Esophagus (tissue), 2 donors: ENCODE measurements at regions not wholly inside any gene's neighbourhood (a gene's known extent, or its start where the extent isn't known, plus 50 kb on each side); places are given as distances from the start of the nearest gene placed in this dataset.
"Not testable (repeated sequence)": the region's sequence is repeated elsewhere in the genome, so short reads cannot be mapped to it uniquely, and the experiment has no call there.

Experiments used
- H3K27ac ChIP-seq, 2 donors: one replicate each; pipeline ENCODE4 v1.5.1; 2013; ENCODE audit warnings: low read depth in 2 of 2, mild to moderate bottlenecking in 2 of 2, inconsistent platforms in 1 of 2, low read length in 1 of 2, moderate library complexity in 1 of 2
- H3K27me3 ChIP-seq, 2 donors: one replicate each; pipeline ENCODE4 v1.6.1; 2013; ENCODE audit warnings: low read length in 2 of 2, control low read depth in 1 of 2, mild to moderate bottlenecking in 1 of 2; ENCODE audit not compliant: insufficient read depth in 2 of 2, control insufficient read depth in 1 of 2
- H3K36me3 ChIP-seq, 2 donors: one replicate each; pipeline ENCODE4 v1.6.1; 2013; ENCODE audit warnings: low read length in 1 of 2; ENCODE audit not compliant: control insufficient read depth in 2 of 2, insufficient read depth in 2 of 2
- H3K4me1 ChIP-seq, 2 donors: one replicate each; pipeline ENCODE4 v1.6.1; 2013; ENCODE audit warnings: low read length in 1 of 2; ENCODE audit not compliant: control insufficient read depth in 2 of 2, insufficient read depth in 2 of 2
- H3K4me3 ChIP-seq, 2 donors: one replicate each; pipeline ENCODE4 v1.5.1; 2013; ENCODE audit warnings: low read length in 2 of 2, mild to moderate bottlenecking in 2 of 2, low read depth in 1 of 2, moderate library complexity in 1 of 2
- H3K9me3 ChIP-seq, 2 donors: one replicate each; pipeline ENCODE4 v1.6.1; 2013; ENCODE audit warnings: mild to moderate bottlenecking in 2 of 2, low read depth in 1 of 2, low read length in 1 of 2, moderate library complexity in 1 of 2; ENCODE audit not compliant: control insufficient read depth in 2 of 2, insufficient read depth in 1 of 2
- WGBS, 2 donors: extraction: QIAGEN DNeasy Blood & Tissue Kit; methylation state at CpG; one replicate each; pipeline ENCODE4 v1.1.7; 2013; 5-methylcytosine and 5-hydroxymethylcytosine counted together
- donor health status: healthy with polysubstance abuse.
- donor health status: Bipolar disorder and iron deficiency.

DNA sequence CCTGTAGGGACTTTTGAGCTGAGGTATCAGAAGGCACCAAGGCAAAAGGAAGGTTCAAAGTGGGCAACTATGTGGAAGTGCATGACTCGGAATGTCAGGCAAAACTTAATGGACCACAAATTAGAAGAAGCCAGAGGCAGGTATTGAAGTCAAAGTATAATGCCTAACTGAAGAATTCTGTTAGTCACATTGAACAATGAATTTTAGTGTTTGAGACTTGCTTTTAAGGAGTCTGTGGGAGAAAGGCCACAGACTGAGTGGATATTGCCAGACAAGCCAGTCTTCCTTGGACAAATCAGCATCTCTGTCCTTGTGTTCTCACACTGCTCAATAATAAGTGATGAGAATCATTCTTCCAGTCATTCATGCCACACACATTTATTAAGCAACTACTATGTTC is 498.9 kb downstream of the STK39 start:
- Histone ChIP-seq H3K9me3 (no peaks in the 10 kb centered on the region), H3K36me3 (no peaks in the 10 kb centered on the region), H3K4me1 (no peaks in the 10 kb centered on the region), H3K27me3 (no peaks in the 10 kb centered on the region), H3K27ac (no peak overlapping the region), H3K4me3 (no peak overlapping the region)
- WGBS, 2 donors: 96% methylated on average over 1 of the region's 1 CpG

- no peaks in the 10 kb centered on the region for H3K36me3 ChIP-seq
- H3K27me3 ChIP-seq: no peaks in the 10 kb centered on the region
- no peak overlapping the region for H3K27ac ChIP-seq
- no peak overlapping the region for H3K4me3 ChIP-seq
- no peaks in the 10 kb centered on the region for H3K4me1 ChIP-seq
- no peaks in the 10 kb centered on the region for H3K9me3 ChIP-seq
- 63 to 85% methylated on average over 2 of the region's 2 CpGs for WGBS, 2 donors
Measured at GRCh38 chr2:167745667-167746066, 501.7 kb downstream of the STK39 start.

- H3K4me1 ChIP-seq, H3K4me3 ChIP-seq, H3K27ac ChIP-seq, H3K27me3 ChIP-seq, H3K36me3 ChIP-seq, H3K9me3 ChIP-seq: not testable (repeated sequence)
- 83% methylated on average over 1 of the region's 1 CpG for WGBS, 2 donors
Measured at GRCh38 chr2:167739921-167740320, 507.5 kb downstream of the STK39 start.

GRCh38 chr2:167733747-167734146 is 513.6 kb downstream of the STK39 start:
- Histone ChIP-seq H3K27ac (no peak overlapping the region), H3K4me3 (no peak overlapping the region), H3K36me3 (no peaks in the 10 kb centered on the region), H3K4me1 (no peaks in the 10 kb centered on the region), H3K9me3 (no peaks in the 10 kb centered on the region), H3K27me3 (no peaks in the 10 kb centered on the region)
- 65 to 74% methylated on average over 2 of the region's 2 CpGs for WGBS, 2 donors

- Histone ChIP-seq H3K27ac (no peak overlapping the region), H3K4me1 (no peaks in the 10 kb centered on the region), H3K36me3 (no peaks in the 10 kb centered on the region), H3K4me3 (no peak overlapping the region), H3K9me3 (no peaks in the 10 kb centered on the region), H3K27me3 (no peaks in the 10 kb centered on the region)
- 70 to 80% methylated on average over 4 of the region's 4 CpGs for WGBS, 2 donors
Measured at GRCh38 chr2:167732326-167732725, 515.1 kb downstream of the STK39 start.

GRCh38 chr2:167729911-167730310 is 517.5 kb downstream of the STK39 start:
- no peaks in the 10 kb centered on the region for H3K9me3 ChIP-seq
- no peaks in the 10 kb centered on the region for H3K36me3 ChIP-seq
- no peak overlapping the region for H3K27ac ChIP-seq
- no peak overlapping the region for H3K4me3 ChIP-seq
- peaks cover 0 to 2% of the 10 kb centered on the region in 2 donors for H3K27me3 ChIP-seq
- 87% methylated on average over 3 of the region's 3 CpGs for WGBS, 2 donors
- H3K4me1 ChIP-seq: no peaks in the 10 kb centered on the region

- Histone ChIP-seq H3K4me1 (no peaks in the 10 kb centered on the region), H3K9me3 (no peaks in the 10 kb centered on the region), H3K27ac (no peak overlapping the region), H3K4me3 (no peak overlapping the region), H3K36me3 (no peaks in the 10 kb centered on the region), H3K27me3 (peaks cover 0 to 2% of the 10 kb centered on the region in 2 donors)
- WGBS, 2 donors: 67 to 74% methylated on average over 2 of the region's 2 CpGs
Measured at GRCh38 chr2:167726788-167727187, 520.6 kb downstream of the STK39 start.

GRCh38 chr2:167721593-167721992 is 525.8 kb downstream of the STK39 start:
- H3K36me3 ChIP-seq: no peaks in the 10 kb centered on the region
- no peaks in the 10 kb centered on the region for H3K9me3 ChIP-seq
- WGBS, 2 donors: 84 to 88% methylated on average over 3 of the region's 3 CpGs
- no peak overlapping the region for H3K4me3 ChIP-seq
- no peak overlapping the region for H3K27ac ChIP-seq
- peaks cover 0 to 2% of the 10 kb centered on the region in 2 donors for H3K27me3 ChIP-seq
- no peaks in the 10 kb centered on the region for H3K4me1 ChIP-seq

DNA sequence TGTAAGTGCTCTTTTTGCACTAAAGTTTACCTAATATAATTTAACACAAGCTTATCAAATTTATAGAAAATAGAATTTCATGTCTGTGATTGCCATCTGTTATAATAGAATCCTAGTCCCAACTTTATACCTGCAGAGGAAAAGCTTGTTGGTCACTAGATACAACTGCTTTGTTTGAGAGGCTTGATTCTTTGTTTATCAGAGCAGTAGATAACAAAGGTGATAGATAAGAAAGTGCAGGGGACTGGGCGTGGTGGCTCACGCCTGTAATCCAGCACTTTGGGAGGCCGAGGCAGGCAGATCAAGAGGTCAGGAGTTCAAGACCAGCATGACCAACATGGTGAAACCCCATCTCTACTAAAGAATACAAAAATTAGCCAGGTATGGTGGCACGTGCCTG is 528.0 kb downstream of the STK39 start:
- no peak overlapping the region for H3K4me3 ChIP-seq
- no peak overlapping the region for H3K27ac ChIP-seq
- H3K9me3 ChIP-seq: no peaks in the 10 kb centered on the region
- 63 to 71% methylated on average over 4 of the region's 4 CpGs for WGBS, 2 donors
- H3K4me1 ChIP-seq: no peaks in the 10 kb centered on the region
- no peaks in the 10 kb centered on the region for H3K36me3 ChIP-seq
- no peaks in the 10 kb centered on the region for H3K27me3 ChIP-seq

DNA sequence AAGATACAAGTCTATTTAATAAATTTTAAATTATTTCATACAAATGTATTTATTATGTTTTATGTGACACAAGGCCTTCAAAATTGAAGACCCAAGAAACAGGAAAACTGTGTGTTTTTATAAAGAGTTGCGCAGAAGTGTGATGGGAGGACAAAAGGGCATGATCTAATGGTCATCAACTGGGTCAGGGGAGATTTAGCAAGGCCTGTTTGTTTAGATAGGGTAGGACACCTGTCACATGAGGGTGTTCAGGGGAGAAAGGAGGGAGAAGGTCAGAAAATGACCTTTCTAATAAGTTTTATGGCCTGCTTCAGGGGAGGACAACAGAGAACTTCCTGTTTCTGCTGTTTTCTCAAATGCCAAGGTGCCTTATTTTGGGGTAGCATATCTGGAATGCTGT is 528.8 kb downstream of the STK39 start:
- Histone ChIP-seq H3K36me3 (peaks cover 0 to 2% of the 10 kb centered on the region in 2 donors), H3K9me3 (no peaks in the 10 kb centered on the region), H3K4me3 (no peak overlapping the region), H3K27ac (no peak overlapping the region), H3K27me3 (no peaks in the 10 kb centered on the region), H3K4me1 (no peaks in the 10 kb centered on the region)
- 87 to 90% methylated on average over 1 of the region's 1 CpG for WGBS, 2 donors
